HG03064 (cell line): ENCODE measurements at regions not wholly inside any gene's neighbourhood (a gene's known extent, or its start where the extent isn't known, plus 50 kb on each side); places are given as distances from the start of the nearest gene placed in this dataset.
"Not testable (repeated sequence)": the region's sequence is repeated elsewhere in the genome, so short reads cannot be mapped to it uniquely, and the experiment has no call there.

Experiments
- ATAC-seq: cut with Tn5 transposase; IDR thresholded peaks from one replicate; pipeline ENCODE4 v1.9.1; 2021; ENCODE audit warnings: low read depth; ENCODE audit not compliant: unreplicated experiment

GRCh38 chr1:83485314-83486019 is 513.5 kb downstream of the TTLL7 start:
- ATAC-seq: not testable (repeated sequence)

GRCh38 chr1:83481284-83481683 is 517.6 kb downstream of the TTLL7 start:
- not testable (repeated sequence) for ATAC-seq

DNA sequence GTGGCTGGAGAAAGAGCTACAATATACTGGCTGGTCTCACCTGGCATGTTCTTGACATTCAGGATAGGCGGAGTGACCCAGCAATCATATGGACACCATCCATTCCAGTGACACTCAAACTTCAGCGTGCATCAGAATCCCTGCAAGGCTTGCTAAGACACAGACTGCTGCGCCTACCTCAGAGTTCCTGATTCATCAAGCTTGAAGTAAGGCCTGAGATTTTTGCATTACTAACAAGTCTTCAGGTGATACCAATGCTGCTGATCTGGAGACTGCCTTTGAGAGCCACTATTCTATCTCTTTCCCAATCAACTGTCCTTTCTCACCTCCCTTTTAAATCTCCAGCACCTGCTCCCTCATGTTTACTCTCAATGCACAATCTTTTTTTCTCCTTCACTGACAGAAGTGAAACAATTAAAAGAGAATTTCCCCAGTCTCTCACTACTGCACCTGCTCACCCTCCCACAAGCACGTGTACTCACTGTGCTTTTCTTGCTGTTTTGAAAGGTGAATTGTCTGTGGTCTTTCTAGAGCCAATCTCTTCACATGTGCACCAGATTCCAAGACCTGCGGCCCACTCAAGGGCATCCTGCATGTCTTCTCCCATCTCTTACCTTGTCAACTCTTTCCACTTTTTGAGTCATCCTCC is 519.2 kb downstream of the TTLL7 start:
- ATAC-seq: peak; percentile 50

GRCh38 chr1:83478127-83478526 is 520.8 kb downstream of the TTLL7 start:
- ATAC-seq: not testable (repeated sequence)

DNA sequence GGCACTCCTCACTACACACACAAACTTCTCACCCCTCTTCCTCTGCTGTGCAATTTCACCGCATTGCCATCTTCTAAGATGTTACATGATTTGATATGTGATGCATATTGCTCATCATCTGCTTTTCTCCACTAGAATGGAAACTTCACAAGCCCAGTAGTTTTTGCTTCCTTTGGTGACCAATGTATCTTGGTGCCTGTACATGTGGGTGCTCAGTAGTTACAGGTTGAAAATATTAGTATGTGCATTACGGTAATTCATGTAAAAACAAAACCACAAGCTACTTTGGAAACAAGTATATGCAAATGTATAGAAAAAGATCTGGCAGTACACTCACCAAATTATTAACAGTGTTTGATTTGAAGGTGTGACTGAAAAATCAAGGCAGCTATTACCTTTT is 522.4 kb downstream of the TTLL7 start:
- ATAC-seq: peak; percentile 45

GRCh38 chr1:83474946-83475345 is 524.0 kb downstream of the TTLL7 start:
- ATAC-seq: not testable (repeated sequence)

- ATAC-seq: not testable (repeated sequence)
These were observed 524.9 kb downstream of the TTLL7 start for GRCh38 chr1:83473986-83474385.

- not testable (repeated sequence) for ATAC-seq
These were observed 526.9 kb downstream of the TTLL7 start for GRCh38 chr1:83472066-83472465.

GRCh38 chr1:83471272-83471671 is 527.7 kb downstream of the TTLL7 start:
- not testable (repeated sequence) for ATAC-seq

DNA sequence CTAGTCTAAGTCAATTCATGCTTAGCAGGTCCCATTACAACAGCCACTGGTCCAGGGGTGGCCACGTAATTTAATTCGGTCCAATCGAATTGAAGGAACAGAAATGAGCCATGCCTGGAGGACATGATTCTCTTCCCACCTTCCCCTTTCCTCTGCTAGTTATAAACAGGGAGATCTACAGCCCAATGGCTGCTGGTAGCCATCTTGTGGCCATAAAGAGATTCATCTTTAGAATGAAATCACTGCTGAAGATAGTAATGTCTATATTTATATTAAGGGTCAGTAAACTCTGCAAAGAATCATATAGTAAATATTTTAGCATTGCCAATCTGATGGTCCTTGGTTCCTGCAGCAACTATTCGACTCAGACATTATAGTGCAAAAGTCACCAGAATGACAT is 530.6 kb downstream of the TTLL7 start:
- ATAC-seq: not testable (repeated sequence)

DNA sequence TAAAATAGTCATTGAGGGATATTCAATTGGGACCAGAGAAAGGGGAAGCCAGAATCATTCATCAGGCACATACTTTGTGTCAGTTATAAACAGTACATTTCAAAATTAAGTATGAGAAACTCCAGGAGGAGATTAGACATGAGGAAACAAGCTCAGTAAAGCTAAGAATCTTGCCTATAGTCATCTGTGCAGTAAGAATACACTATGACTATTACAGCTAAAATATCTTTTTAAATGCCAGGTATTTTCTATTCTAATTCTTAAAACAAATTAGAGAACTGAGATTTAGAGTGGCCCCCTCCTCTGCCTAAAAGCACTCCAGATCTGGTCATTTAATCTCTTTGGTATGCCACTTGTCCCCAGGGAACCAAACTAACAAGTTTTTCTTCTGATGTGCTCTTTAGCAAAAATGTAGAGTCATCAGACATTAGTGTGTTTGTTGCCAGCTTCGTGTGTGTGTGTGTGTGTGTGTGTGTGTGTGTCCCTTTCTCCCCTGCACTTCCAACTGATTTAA is 541.1 kb downstream of the TTLL7 start:
- not testable (repeated sequence) for ATAC-seq

- ATAC-seq: not testable (repeated sequence)
These were observed 541.7 kb downstream of the TTLL7 start for GRCh38 chr1:83457281-83457680.

DNA sequence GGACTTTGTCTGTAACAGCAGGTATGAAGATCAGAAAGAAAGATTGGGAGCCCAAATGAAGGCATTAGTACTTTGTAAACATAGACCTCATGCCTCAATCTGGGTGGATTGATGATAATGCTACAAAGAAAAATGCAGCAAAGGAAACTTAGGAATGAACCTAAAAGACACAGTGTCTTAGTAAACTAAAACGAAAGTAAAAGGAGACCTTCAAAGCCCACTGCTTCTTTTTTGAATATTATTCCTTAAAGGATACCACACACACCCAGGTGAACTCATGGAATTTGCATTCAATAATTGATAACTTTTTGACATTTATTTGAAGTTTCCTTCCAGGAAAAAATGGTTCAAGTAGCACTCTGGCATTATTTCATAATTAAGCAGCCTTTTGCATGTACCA is 543.2 kb downstream of the TTLL7 start:
- not testable (repeated sequence) for ATAC-seq

- not testable (repeated sequence) for ATAC-seq
These were observed 553.1 kb downstream of the TTLL7 start for GRCh38 chr1:83445873-83446272.

GRCh38 chr1:83442412-83442811 is 556.5 kb downstream of the TTLL7 start:
- not testable (repeated sequence) for ATAC-seq

DNA sequence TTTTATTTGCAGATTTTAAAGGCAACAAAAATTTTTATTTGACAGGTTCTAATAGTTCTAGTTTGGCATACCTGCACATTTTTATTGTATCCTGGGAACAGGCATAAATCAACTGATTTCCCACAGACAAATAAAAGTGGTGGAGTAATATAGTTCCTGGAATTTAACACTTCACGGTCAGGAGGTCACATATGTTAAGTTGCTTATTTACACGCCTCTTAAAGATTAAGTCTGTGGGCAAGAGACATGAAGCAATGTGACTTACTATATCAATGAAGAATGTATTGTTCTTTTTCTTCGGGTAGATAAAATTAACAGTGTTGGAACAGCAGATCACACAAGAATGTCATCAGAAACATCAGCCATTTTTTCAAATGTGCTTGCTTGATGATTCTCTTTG is 558.3 kb downstream of the TTLL7 start:
- ATAC-seq: not testable (repeated sequence)

DNA sequence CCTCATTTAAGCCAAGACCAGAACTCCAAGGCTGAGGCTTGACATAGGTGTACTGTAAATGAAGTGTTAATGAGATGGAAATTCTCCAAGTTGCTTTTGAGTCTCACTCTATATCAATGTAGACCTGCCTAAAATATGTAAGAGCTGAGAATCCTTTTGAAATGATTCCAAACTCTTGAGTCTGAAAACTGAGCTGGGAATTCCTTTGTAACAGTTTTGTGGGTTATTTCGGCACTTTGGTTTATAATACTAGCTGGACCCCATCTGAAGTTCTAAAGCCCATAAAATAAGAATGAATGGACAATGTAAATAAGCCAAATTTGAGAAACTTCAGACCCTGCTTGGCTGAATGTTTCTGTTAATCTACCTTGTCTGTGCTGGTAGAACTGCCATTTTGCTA is 558.9 kb downstream of the TTLL7 start:
- ATAC-seq: not testable (repeated sequence)

GRCh38 chr1:83438316-83438715 is 560.6 kb downstream of the TTLL7 start:
- ATAC-seq: not testable (repeated sequence)

DNA sequence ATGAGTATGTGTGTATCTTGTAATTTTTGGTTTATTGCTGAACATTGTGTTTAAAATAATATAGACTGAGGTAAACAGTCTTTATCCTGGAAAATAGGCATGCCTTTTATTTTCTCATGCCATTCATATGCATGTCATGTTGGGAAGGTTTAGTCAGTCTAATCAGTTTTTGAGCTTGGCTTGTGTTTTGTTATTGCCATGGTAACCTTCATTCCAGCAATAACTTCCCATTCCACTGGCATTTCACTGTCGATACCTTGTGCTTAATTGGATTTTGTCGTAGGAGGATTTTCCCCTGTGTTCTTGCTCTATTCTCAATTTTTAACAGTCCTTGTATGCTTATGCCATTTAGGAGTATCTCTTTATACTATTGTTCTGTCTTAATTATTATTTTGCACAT is 563.6 kb downstream of the TTLL7 start:
- ATAC-seq: not testable (repeated sequence)

- ATAC-seq: not testable (repeated sequence)
These were observed 571.4 kb downstream of the TTLL7 start for GRCh38 chr1:83427566-83427965.

DNA sequence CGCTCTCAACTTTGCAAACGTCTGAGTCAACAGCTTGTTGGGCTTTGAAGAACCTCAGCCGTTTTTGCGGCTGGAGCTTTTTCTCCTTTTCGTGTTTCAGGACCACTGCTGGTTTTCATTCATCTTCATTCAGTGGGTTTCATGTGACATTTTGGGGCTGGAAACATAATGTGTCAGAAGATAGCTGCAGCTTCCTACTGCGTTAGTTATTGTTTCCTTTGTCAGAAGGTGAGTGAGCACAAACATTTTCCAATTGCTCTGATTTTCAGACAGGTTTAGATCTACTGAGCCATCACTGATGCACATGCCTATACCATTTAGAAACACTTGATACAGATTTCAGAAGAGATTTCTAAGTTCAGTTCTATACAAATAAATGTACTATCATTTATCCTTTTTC is 575.5 kb downstream of the TTLL7 start:
- ATAC-seq: not testable (repeated sequence)

DNA sequence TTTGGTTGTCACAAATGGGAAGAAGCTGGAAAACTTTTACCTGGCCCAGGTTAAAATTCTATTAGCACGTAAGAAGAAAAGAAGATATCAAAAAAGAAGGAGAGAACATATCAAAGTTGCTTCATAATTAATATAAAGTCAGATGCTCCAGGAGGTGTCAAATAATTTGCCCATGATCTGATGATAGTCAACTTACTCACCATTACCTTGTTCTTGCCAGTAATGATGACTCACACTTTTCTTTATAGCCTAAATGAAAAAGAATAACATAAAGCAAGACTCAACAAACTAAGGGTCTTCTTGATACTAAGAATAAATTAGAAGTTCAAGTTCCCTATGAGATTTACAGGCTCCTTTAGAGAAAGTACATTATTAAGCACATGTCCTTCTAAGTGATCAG is 580.4 kb downstream of the TTLL7 start:
- no peak for ATAC-seq
